ENCODE measurements at regions not wholly inside any gene's neighbourhood (a gene's known extent, or its start where the extent isn't known, plus 50 kb on each side); places are given as distances from the start of the nearest gene placed in this dataset.
"Not testable (repeated sequence)": the region's sequence is repeated elsewhere in the genome, so short reads cannot be mapped to it uniquely, and the experiment has no call there.

- not testable (repeated sequence) for TF ChIP-seq PRDM6 (tag by site-specific recombination; IDR thresholded peaks at IDR 0.05); CTCF (tag by site-specific recombination; IDR thresholded peaks at IDR 0.05); ZNF114 (tag by site-specific recombination; IDR thresholded peaks at IDR 0.05); ZNF138 (tag by site-specific recombination; IDR thresholded peaks at IDR 0.05; ENCODE audit: borderline replicate concordance); ZNF157 (tag by site-specific recombination; IDR thresholded peaks at IDR 0.05); ZNF776 (tag by site-specific recombination; IDR thresholded peaks at IDR 0.05; ENCODE audit: borderline replicate concordance)
These were observed 150.2 kb downstream of the LAT start for GRCh38 chr16:29135098-29135497.
